Kidney capillary endothelial cell (primary cell): ENCODE measurements at regions not wholly inside any gene's neighbourhood (a gene's known extent, or its start where the extent isn't known, plus 50 kb on each side); places are given as distances from the start of the nearest gene placed in this dataset.

Experiments used
- DNase-seq: peaks from one replicate; pipeline ENCODE4 v3.0.0-alpha.2; 2018; ENCODE audit warnings: low spot score

- no peak for DNase-seq
Measured at GRCh38 chr6:8750627-8751026, 315.3 kb upstream of the SLC35B3 start.

DNA sequence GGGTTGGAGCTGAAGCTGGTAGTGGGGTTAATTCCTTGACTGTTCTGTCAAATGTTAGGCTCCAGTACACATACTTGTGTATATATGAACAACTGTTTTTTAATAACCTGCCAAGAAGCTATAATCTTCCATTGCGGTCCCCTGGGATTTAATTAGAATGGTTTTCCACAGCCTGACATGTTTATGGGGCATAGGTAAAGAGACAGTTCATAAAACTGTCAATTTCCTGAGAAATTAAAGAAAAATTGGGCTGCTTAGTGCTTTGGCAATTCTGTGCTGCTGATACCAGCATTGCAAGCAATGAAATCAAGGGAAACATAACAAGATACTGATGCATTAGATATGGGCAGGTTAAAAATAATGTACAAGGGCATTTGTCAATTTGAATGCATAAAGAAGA lies 314.1 kb upstream of the SLC35B3 start:
- DNase-seq: no peak

GRCh38 chr6:8743170-8743745 lies 307.9 kb upstream of the SLC35B3 start:
- DNase-seq: no peak

DNA sequence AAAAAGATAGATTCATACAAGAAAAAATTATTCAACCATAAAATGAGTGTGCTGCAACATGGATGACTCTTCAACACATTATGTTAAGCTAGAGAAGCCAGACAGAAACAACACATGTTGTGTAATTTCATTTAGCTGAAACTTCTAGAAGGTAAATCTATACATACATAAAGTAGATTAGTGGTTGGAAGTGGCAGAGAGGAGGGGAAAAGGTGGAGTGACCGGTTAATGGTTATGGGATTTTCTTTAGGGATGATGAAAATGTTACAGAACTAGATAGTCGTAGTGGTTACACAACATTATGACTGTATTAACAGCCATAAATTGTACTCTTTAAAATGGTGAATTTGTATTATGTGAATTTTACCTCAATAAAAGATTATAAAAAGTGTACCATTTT lies 304.1 kb upstream of the SLC35B3 start:
- DNase-seq: no peak

DNA sequence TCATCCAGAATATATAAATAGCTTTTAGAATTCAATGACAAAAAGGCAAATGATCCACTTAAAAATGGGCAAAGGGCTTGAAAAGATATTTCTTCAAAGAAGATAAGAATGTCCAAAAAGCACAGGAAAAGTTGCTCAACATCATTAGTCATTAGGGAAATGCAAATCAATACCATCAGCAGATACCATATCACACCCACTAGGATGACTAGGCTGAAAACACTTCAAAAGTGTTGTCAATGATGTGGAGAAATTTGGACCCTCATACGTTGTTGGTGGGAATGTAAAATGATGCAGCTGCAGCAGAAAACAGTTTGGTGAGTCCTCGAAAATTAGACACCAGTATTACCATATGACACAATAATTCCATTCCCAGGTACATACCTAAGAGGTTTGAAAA lies 303.6 kb upstream of the SLC35B3 start:
- DNase-seq: no peak

GRCh38 chr6:8736156-8736895 lies 301.0 kb upstream of the SLC35B3 start:
- DNase-seq: no peak

DNA sequence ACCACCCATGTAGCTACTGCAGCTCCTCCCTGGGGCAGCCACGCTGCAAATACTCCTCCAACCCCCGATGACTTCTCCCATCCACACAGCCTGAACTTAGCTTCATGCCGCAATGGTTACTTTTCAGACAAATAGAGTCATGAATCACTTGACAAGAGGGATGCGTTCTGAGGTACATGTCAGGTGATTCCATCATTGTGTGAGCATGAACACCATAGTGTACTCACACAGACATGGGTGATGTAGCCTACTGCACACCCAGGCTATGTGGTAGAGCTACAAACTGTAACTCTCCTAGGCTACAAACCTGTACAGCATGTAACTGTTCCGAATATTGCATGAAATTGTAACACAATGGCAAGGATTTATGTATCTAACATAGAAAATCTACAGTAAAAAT lies 298.5 kb upstream of the SLC35B3 start:
- DNase-seq: no peak

DNA sequence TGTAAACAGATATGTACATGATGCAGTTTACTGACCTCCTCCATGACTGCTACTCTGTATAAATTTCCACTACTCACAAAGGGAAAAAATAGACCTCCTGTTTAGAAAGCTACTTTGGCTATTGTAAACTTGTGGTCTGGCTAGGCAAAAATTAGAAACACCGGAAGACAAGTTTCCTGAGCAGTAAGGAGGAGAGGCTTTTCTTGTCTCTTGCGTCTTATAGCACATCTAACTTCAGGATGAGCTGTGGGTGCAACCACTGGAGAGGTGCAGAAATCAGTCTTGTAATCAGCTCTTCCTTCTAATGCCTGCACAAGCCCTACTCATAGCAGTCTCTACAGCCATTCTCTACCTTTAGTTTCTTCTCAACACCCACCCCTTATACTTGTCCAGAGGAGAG lies 296.5 kb upstream of the SLC35B3 start:
- DNase-seq: no peak

DNA sequence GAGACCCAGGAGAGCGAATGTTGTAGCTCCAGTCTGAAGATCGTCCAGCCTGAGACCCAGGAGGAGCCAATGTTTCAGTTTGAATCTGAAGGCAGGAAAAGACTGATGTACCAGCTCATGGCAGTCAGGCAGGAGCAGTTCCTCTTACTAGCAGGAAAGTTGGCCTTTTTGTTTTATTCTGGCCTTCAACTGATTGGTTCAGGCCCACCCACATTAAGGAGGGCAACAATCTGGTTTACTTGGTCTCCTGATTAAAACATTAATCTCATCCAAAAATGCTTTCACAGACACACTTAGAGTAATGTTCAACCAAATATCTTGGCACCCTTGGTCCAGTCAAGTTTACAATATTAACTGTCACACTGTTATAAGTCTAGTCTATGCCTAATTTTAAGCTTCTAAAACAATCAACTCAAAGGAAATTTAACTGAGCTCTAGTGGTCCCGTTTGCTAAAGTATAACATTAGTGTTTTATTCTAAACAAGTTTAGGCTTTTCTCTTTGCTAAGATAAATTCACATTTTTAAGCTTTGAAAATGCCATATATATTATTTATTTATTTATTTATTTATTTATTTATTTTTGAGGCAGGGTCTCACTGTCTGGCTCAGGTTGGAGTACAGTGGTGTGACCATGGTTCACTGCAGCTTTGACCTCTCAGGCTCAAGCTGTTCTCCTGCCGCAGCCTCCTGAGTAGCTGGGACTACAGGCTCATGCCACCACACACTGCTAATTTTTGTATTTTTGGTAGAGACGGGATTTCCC lies 275.5 kb upstream of the SLC35B3 start:
- no peak for DNase-seq

GRCh38 chr6:8707956-8708772 lies 272.8 kb upstream of the SLC35B3 start:
- DNase-seq: peak; percentile 1

- DNase-seq: no peak
Measured at GRCh38 chr6:8707369-8707768, 272.0 kb upstream of the SLC35B3 start.

DNA sequence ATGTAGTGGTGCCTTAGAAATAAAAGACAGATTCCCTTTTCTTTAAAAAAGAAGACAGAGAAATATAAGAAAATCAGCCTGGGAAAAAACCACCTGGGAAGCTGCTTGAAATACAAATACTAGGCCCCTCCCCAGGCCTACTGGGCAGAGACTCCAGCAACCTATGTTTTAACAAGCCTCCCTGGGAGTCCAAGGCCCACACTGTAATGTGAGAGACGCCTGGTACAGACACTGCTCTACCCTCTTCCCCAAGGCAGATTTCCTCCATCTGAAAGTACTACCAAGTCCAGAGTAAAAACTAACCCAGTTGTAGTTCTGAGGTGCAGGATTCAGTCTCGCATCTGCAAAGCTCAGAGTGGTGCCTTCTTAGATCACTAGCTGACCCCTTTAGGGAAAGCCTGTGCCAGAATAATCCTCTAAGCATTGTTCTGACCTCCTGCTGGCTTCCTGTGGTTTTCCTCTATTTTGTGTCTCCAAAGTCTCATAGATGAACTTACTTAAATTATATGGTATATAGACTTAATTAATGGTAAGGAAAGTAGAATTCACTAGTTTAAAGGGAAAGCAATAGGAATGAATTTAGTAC lies 270.2 kb upstream of the SLC35B3 start:
- no peak for DNase-seq

DNA sequence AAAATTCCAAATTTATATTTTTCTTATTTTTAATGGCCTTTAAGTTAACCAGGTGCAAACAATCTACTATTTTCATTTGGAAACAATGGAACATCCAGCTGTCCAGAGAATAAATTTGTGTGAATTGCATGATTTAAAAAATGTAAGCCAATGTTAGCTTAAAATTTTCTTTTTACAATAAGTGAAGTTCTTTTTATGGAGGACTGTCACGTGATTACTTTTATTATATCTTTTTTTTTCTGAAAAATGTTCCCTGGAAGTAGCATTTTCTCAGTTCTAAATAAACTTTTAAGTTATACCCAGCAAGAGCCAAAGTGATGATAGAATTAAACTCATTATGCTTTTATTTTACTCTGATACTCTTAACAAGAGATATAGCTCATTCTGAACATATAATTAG lies 267.7 kb upstream of the SLC35B3 start:
- DNase-seq: no peak

- no peak for DNase-seq
Measured at GRCh38 chr6:8688821-8689220, 253.5 kb upstream of the SLC35B3 start.

DNA sequence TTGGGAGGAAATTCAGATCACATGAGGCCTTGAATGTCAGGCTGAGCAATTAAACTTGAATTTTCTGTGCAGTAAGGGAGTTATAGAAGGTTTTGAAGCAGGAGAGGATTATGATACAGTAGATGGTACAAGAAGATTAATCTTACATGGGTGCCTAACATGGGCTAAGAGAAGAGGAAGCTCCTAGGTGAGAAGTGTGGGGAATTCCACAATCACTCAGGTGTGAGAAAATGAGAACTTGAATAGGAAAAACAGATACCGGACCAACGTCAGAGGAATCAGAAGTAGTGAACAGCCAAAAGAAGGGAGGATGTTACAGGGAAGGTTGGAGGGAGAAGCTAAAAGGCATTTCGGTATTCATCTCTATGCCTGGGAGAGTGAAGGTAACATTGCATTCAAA lies 250.7 kb upstream of the SLC35B3 start:
- DNase-seq: no peak

- no peak for DNase-seq
Measured at GRCh38 chr6:8683204-8683603, 247.9 kb upstream of the SLC35B3 start.

- DNase-seq: no peak
Measured at GRCh38 chr6:8679823-8680222, 244.5 kb upstream of the SLC35B3 start.

- DNase-seq: no peak
Measured at GRCh38 chr6:8678466-8678865, 243.1 kb upstream of the SLC35B3 start.

- no peak for DNase-seq
Measured at GRCh38 chr6:8674126-8674525, 238.8 kb upstream of the SLC35B3 start.

DNA sequence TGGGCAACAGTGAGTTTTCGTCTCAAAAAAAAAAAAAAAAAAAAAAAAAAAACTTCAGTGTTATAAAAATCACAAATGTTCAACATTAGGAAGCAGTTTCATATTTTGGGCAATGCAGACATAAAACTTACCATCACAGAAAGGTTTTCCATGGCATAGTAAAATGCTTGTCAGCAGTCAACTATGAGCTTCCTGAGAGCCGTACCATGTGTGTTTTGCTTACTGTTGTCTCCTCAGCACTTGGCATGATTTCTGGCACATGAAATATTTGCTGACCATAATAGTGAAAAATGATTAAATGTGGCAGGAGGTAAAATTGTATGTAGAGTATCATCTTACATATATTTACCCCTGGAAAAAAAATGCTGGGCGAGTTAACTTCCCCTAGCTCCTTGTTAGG lies 237.5 kb upstream of the SLC35B3 start:
- DNase-seq: no peak

- no peak for DNase-seq
Measured at GRCh38 chr6:8670792-8671191, 235.4 kb upstream of the SLC35B3 start.

- DNase-seq: no peak
Measured at GRCh38 chr6:8664700-8665099, 229.4 kb upstream of the SLC35B3 start.
